SU-DHL-6 (cell line): ENCODE measurements at regions not wholly inside any gene's neighbourhood (a gene's known extent, or its start where the extent isn't known, plus 50 kb on each side); places are given as distances from the start of the nearest gene placed in this dataset.

Source experiments
- H2AFZ ChIP-seq: fragments of 200-600 bp; sonication (generic); 2 replicates; pipeline ENCODE4 v1.6.1; 2014; ENCODE audit warnings: low read depth, mild to moderate bottlenecking, moderate library complexity, mixed read lengths, antibody characterized with exemption, low read length; ENCODE audit not compliant: severe bottlenecking
- H3F3A ChIP-seq: fragments of 200-600 bp; shearing (Covaris generic); 2 replicates; pipeline ENCODE4 v1.6.0; 2016; ENCODE audit warnings: antibody characterized with exemption, mild to moderate bottlenecking; ENCODE audit not compliant: insufficient read depth
- H3K27ac ChIP-seq: fragments of 200-600 bp; sonication (generic); 2 replicates; pipeline ENCODE4 v1.5.1; 2016; ENCODE audit warnings: low read depth, mild to moderate bottlenecking, low read length, moderate library complexity, mixed read lengths
- H3K27me3 ChIP-seq: fragments of 200-600 bp; sonication (generic), shearing (Covaris generic); 2 replicates; pipeline ENCODE4 v1.6.0; 2014; ENCODE audit warnings: mild to moderate bottlenecking, low read length
- H3K36me3 ChIP-seq: fragments of 200-600 bp; sonication (generic); 2 replicates; pipeline ENCODE4 v1.6.1; 2014; ENCODE audit warnings: mild to moderate bottlenecking, low read length, mixed read lengths
- H3K4me2 ChIP-seq: fragments of 300-600, 200-600 bp; shearing (Covaris generic), sonication (generic); 2 replicates; pipeline ENCODE4 v1.6.0; 2014; ENCODE audit warnings: low read length, low read depth, mild to moderate bottlenecking; ENCODE audit not compliant: poor library complexity, severe bottlenecking
- H3K4me3 ChIP-seq: fragments of 200-600 bp; sonication (generic); 2 replicates; pipeline ENCODE4 v1.5.1; 2014; ENCODE audit warnings: antibody characterized with exemption, low read length, mild to moderate bottlenecking, mixed read lengths; ENCODE audit not compliant: insufficient read depth, poor library complexity, severe bottlenecking
- H3K79me2 ChIP-seq: fragments of 200-600 bp; sonication (generic); 2 replicates; pipeline ENCODE4 v1.6.1; 2014; ENCODE audit warnings: mild to moderate bottlenecking, low read length, moderate library complexity; ENCODE audit not compliant: insufficient read depth
- H3K9ac ChIP-seq: fragments of 200-600 bp; sonication (generic); 2 replicates; pipeline ENCODE4 v1.7.0; 2014; ENCODE audit warnings: mild to moderate bottlenecking, low read length
- H3K9me2 ChIP-seq: fragments of 200-600 bp; sonication (generic); replicated peaks from 2 replicates; pipeline ENCODE4 v1.6.1; 2014; ENCODE audit warnings: low read length; ENCODE audit not compliant: insufficient read depth
- H3K9me3 ChIP-seq: fragments of 200-600 bp; sonication (generic); 2 replicates; pipeline ENCODE4 v1.6.1; 2014; ENCODE audit warnings: low read length, mixed read lengths; ENCODE audit not compliant: insufficient read depth
- H4K20me1 ChIP-seq: fragments of 200-600 bp; sonication (generic); 2 replicates; pipeline ENCODE4 v1.6.1; 2014; ENCODE audit warnings: low read depth, mild to moderate bottlenecking, antibody characterized with exemption, low read length, moderate library complexity, mixed read lengths
- CTCF ChIP-seq: fragments of 200-600 bp; sonication (generic); IDR thresholded peaks from one replicate; pipeline ENCODE4 v1.5.1; 2017; ENCODE audit warnings: antibody characterized with exemption, mild to moderate bottlenecking, low read length, moderate library complexity; ENCODE audit not compliant: insufficient read depth, poor library complexity, severe bottlenecking
- EZH2phosphoT487 ChIP-seq: fragments of 200-600 bp; sonication (generic), shearing (Covaris generic); conservative IDR thresholded peaks from 2 replicates; pipeline ENCODE4 v1.6.1; 2018; ENCODE audit warnings: mild to moderate bottlenecking, antibody characterized with exemption, low read length, moderate library complexity, mixed read lengths

DNA sequence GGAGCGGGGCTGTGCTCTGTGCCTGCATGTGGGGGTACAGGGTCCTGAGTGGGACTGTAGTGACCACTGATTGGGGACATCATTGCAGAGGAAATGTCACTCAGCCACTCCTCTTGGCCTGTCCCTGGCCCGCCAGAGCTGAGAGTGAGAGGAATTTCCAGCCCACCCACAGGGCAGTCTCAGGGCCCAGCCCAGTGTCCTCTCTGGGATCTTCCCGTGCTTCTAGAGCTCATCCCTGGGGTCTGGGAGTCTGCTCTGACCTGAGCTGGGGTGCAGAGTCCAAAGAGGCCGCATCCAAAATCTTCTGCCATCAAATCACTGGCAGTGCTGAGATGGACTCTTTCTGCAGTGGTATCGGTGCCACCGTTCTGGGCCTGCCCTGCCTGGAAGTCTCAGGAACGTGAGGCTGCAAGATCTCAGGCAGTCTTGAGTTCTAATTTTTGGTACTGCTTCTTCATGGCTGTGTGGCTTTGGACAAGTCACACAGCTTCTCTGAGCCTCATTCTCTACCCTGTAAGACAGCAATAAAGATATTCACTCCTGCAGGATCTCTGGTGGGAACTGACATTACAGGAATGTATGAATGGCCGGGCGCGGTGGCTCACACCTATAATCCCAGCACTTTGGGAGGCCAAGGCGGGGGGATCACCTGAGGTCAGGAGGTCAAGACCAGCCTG lies 100.8 kb upstream of the TARDBP start:
- Histone ChIP-seq H3K79me2 (no peaks in the 10 kb centered on the region), H3K9me3 (no peaks in the 10 kb centered on the region), H3K27me3 (no peaks in the 10 kb centered on the region), H3K4me2 (no peak overlapping the region), H3K36me3 (no peaks in the 10 kb centered on the region), H3K4me3 (no peak overlapping the region), H3K27ac (no peak overlapping the region), H3K9ac (no peak overlapping the region), H4K20me1 (no peaks in the 10 kb centered on the region), H3K9me2 (no peaks in the 10 kb centered on the region), H2AFZ (no peak overlapping the region), H3F3A (no peaks in the 10 kb centered on the region)
- TF ChIP-seq EZH2phosphoT487 (no peak), CTCF (no peak)

GRCh38 chr1:10912441-10912840 lies 100.0 kb upstream of the TARDBP start:
- H3K4me3 ChIP-seq: no peak overlapping the region
- no peak overlapping the region for H2AFZ ChIP-seq
- no peaks in the 10 kb centered on the region for H3F3A ChIP-seq
- no peaks in the 10 kb centered on the region for H3K9me2 ChIP-seq
- no peak overlapping the region for H3K27ac ChIP-seq
- no peaks in the 10 kb centered on the region for H3K27me3 ChIP-seq
- TF ChIP-seq CTCF (no peak), EZH2phosphoT487 (no peak)
- no peaks in the 10 kb centered on the region for H4K20me1 ChIP-seq
- no peak overlapping the region for H3K9ac ChIP-seq
- no peak overlapping the region for H3K4me2 ChIP-seq
- no peaks in the 10 kb centered on the region for H3K9me3 ChIP-seq
- no peaks in the 10 kb centered on the region for H3K79me2 ChIP-seq
- no peaks in the 10 kb centered on the region for H3K36me3 ChIP-seq

GRCh38 chr1:10914056-10914455 lies 98.4 kb upstream of the TARDBP start:
- Histone ChIP-seq H3K4me2 (no peak overlapping the region), H3K79me2 (no peaks in the 10 kb centered on the region), H3K9me3 (no peaks in the 10 kb centered on the region), H3K4me3 (no peak overlapping the region), H3K9me2 (no peaks in the 10 kb centered on the region), H3K36me3 (no peaks in the 10 kb centered on the region), H3K27me3 (no peaks in the 10 kb centered on the region), H3K9ac (no peak overlapping the region), H3K27ac (no peak overlapping the region), H2AFZ (no peak overlapping the region), H3F3A (no peaks in the 10 kb centered on the region), H4K20me1 (no peaks in the 10 kb centered on the region)
- TF ChIP-seq EZH2phosphoT487: no peak

GRCh38 chr1:10915594-10915993 lies 96.9 kb upstream of the TARDBP start:
- H3K9me2 ChIP-seq: no peaks in the 10 kb centered on the region
- H2AFZ ChIP-seq: no peak overlapping the region
- H3K4me2 ChIP-seq: no peak overlapping the region
- no peaks in the 10 kb centered on the region for H3K9me3 ChIP-seq
- TF ChIP-seq CTCF (no peak), EZH2phosphoT487 (no peak)
- no peaks in the 10 kb centered on the region for H3K79me2 ChIP-seq
- H3F3A ChIP-seq: no peaks in the 10 kb centered on the region
- no peak overlapping the region for H3K27ac ChIP-seq
- H3K27me3 ChIP-seq: no peaks in the 10 kb centered on the region
- H3K9ac ChIP-seq: no peak overlapping the region
- H4K20me1 ChIP-seq: no peaks in the 10 kb centered on the region
- no peaks in the 10 kb centered on the region for H3K36me3 ChIP-seq
- H3K4me3 ChIP-seq: no peak overlapping the region
